GM12878 (cell line): ENCODE measurements at regions not wholly inside any gene's neighbourhood (a gene's known extent, or its start where the extent isn't known, plus 50 kb on each side); places are given as distances from the start of the nearest gene placed in this dataset.

Experiments used
- ATAC-seq: fragments of 200-7000 bp; cut with Tn5 transposase; 3 replicates; pipeline ENCODE4 v1.9.1; 2020; ENCODE audit warnings: mild to moderate bottlenecking, moderate library complexity
- BruUV-seq: library from RNA; stranded (reverse); fragments of 400-500 nt; replicated peaks from 2 replicates; lab custom pipeline; 2021; lab: Mats Ljungman, UMichigan
- CTCF ChIA-PET: fragments of 300-600 bp; sonication (Branson Sonifier 250); formaldehyde crosslinking; extraction: SDS; loops from one replicate; lab custom pipeline; 2021; ENCODE audit warnings: inconsistent platforms; lab: Yijun Ruan, JAX
- POLR2A ChIA-PET: fragments of 350-600 bp; formaldehyde crosslinking; extraction: SDS; loops from one replicate; lab custom pipeline; 2021; ENCODE audit warnings: inconsistent platforms; lab: Charles Lee
- RAD21 ChIA-PET: fragments of 300-600 bp; sonication (Branson Sonifier 250); formaldehyde crosslinking; loops from one replicate; lab custom pipeline; 2023; ENCODE audit warnings: antibody characterized with exemption; ENCODE audit not compliant: unreplicated experiment; lab: Charles Lee
- SMC1A ChIA-PET: fragments of 300-600 bp; sonication (Branson Sonifier 250); formaldehyde crosslinking; loops from one replicate; lab custom pipeline; 2023; ENCODE audit not compliant: unreplicated experiment, uncharacterized antibody; lab: Charles Lee
- DNase-seq: peaks from one replicate; pipeline ENCODE4 v3.0.0-alpha.2; 2011; ENCODE audit warnings: low read depth, low spot score
- FAIRE-seq: peaks from 3 replicates; lab custom pipeline; 2011; peaks lifted over from hg19 to GRCh38; lab: Jason Lieb, UNC
- H2AFZ ChIP-seq: 2 replicates; pipeline ENCODE4 v1.6.0; 2011; ENCODE audit warnings: low read depth, low read length, control low read depth; ENCODE audit not compliant: control insufficient read depth
- H3K27ac ChIP-seq: 2 replicates; pipeline ENCODE4 v1.5.1; 2011; ENCODE audit warnings: control low read depth; ENCODE audit not compliant: control insufficient read depth, insufficient read depth
- H3K27me3 ChIP-seq, 2 experiments: replicated peaks in 1 of 2; 2 replicates each; pipeline versions ENCODE4 v1.6.0 to v1.6.1; 2011; ENCODE audit warnings: low read length in 1 of 2; ENCODE audit not compliant: control insufficient read depth in 2 of 2, insufficient read depth in 2 of 2
- H3K36me3 ChIP-seq, 2 experiments: 2 replicates each; pipeline ENCODE4 v1.5.1; 2011; ENCODE audit warnings: low read length in 1 of 2; ENCODE audit not compliant: control insufficient read depth in 2 of 2, insufficient read depth in 2 of 2
- H3K4me1 ChIP-seq: 2 replicates; pipeline ENCODE4 v1.6.1; 2011; ENCODE audit warnings: mild to moderate bottlenecking, low read length, moderate library complexity, mixed read lengths; ENCODE audit not compliant: control insufficient read depth, insufficient read depth
- H3K4me2 ChIP-seq: 2 replicates; pipeline ENCODE4 v1.6.0; 2011; ENCODE audit warnings: control low read depth; ENCODE audit not compliant: control insufficient read depth, insufficient read depth
- H3K4me3 ChIP-seq: fragments of 200-600 bp; sonication (generic); 2 replicates; pipeline ENCODE4 v1.5.1; 2016
- H3K79me2 ChIP-seq: 2 replicates; pipeline ENCODE4 v1.6.0; 2011; ENCODE audit warnings: low read length; ENCODE audit not compliant: control insufficient read depth, insufficient read depth
- H3K9ac ChIP-seq: 2 replicates; pipeline ENCODE4 v1.8.0; 2011; ENCODE audit warnings: low read length, control low read depth, mixed read lengths; ENCODE audit not compliant: control insufficient read depth, insufficient read depth
- H3K9me3 ChIP-seq: replicated peaks from 3 replicates; pipeline ENCODE4 v1.5.1; 2011; ENCODE audit warnings: mild to moderate bottlenecking, low read length; ENCODE audit not compliant: control insufficient read depth, insufficient read depth
- H4K20me1 ChIP-seq: 2 replicates; pipeline ENCODE4 v1.6.0; 2011; ENCODE audit not compliant: control insufficient read depth, insufficient read depth
- BHLHE40 ChIP-seq, 2 experiments: fragments of 450-650 bp in 1 of 2; IDR thresholded peaks; 2 replicates each; pipeline ENCODE4 v1.6.1; 2011 to 2017; ENCODE audit warnings: low read depth in 2 of 2, borderline replicate concordance in 1 of 2, improper control_type of control experiment in 1 of 2, low read length in 1 of 2, mild to moderate bottlenecking in 1 of 2
- CHD1 ChIP-seq: IDR thresholded peaks from 2 replicates; pipeline ENCODE4 v1.6.1; 2012; ENCODE audit warnings: low read depth, low read length, improper control_type of control experiment
- CHD4 ChIP-seq: fragments of 200-600 bp; sonication (generic); IDR thresholded peaks from 2 replicates; pipeline ENCODE4 v1.6.1; 2016; ENCODE audit warnings: mild to moderate bottlenecking
- CTCF ChIP-seq, 3 experiments: IDR thresholded peaks in 2 of 3; conservative IDR thresholded peaks in 1 of 3; 2 replicates each; pipeline ENCODE4 v1.5.1; 2011; ENCODE audit warnings: low read depth in 3 of 3, low read length in 3 of 3, mild to moderate bottlenecking in 3 of 3, control low read depth in 2 of 3, moderate library complexity in 2 of 3, inconsistent platforms in 1 of 3, mixed read lengths in 1 of 3; ENCODE audit not compliant: control insufficient read depth in 2 of 3, insufficient read depth in 1 of 3; ENCODE audit errors: extremely low read depth in 1 of 3
- ELK1 ChIP-seq: IDR thresholded peaks from 2 replicates; pipeline ENCODE4 v1.6.1; 2012; ENCODE audit warnings: low read depth, low read length, improper control_type of control experiment
- ETV6 ChIP-seq, 2 experiments: fragments of 450-650 bp in 1 of 2; IDR thresholded peaks in 1 of 2; conservative IDR thresholded peaks in 1 of 2; 2 replicates each; pipeline ENCODE4 v1.6.1; 2014; ENCODE audit warnings: antibody characterized with exemption in 1 of 2, borderline replicate concordance in 1 of 2, low read depth in 1 of 2, mild to moderate bottlenecking in 1 of 2, moderate library complexity in 1 of 2
- EZH2 ChIP-seq: IDR thresholded peaks from 2 replicates; pipeline ENCODE4 v1.6.1; 2012; ENCODE audit warnings: low read depth, mild to moderate bottlenecking, control low read depth, inconsistent platforms, low read length, borderline replicate concordance; ENCODE audit not compliant: control insufficient read depth
- HDGF ChIP-seq: fragments of 450-650 bp; IDR thresholded peaks from 2 replicates; pipeline ENCODE4 v1.6.1; 2016; ENCODE audit warnings: antibody characterized with exemption
- IKZF1 ChIP-seq: fragments of 450-650 bp; conservative IDR thresholded peaks from 2 replicates; pipeline ENCODE4 v1.6.1; 2017; ENCODE audit warnings: antibody characterized with exemption, mild to moderate bottlenecking
- NBN ChIP-seq: fragments of 450-650 bp; IDR thresholded peaks from 2 replicates; pipeline ENCODE4 v1.6.1; 2016
- SIX5 ChIP-seq: IDR thresholded peaks from 2 replicates; pipeline ENCODE4 v1.6.1; 2011; ENCODE audit warnings: mild to moderate bottlenecking, low read depth, low read length, moderate library complexity; ENCODE audit not compliant: severe bottlenecking
- SPI1 ChIP-seq: IDR thresholded peaks from 2 replicates; pipeline ENCODE4 v1.6.1; 2011; ENCODE audit warnings: low read depth, mild to moderate bottlenecking, low read length, moderate library complexity, borderline replicate concordance; ENCODE audit not compliant: insufficient read depth
- TCF7 ChIP-seq: IDR thresholded peaks from 2 replicates; pipeline ENCODE4 v1.6.1; 2014; ENCODE audit warnings: antibody characterized with exemption, borderline replicate concordance
- ZNF217 ChIP-seq: fragments of 450-650 bp; IDR thresholded peaks from 2 replicates; pipeline ENCODE4 v1.6.1; 2017; ENCODE audit warnings: antibody characterized with exemption, mild to moderate bottlenecking
- WGBS: methylation state at CpG from one replicate; pipeline ENCODE4 v1.1.6; 2016; ENCODE audit warnings: low lambda C conversion rate; ENCODE audit not compliant: insufficient replicate concordance, insufficient coverage; ENCODE audit errors: missing lambda C conversion rate; 5-methylcytosine and 5-hydroxymethylcytosine counted together
- in situ Hi-C: fragments of 300-500 bp; cut with MboI; formaldehyde crosslinking; loops from 9 replicates; pipeline ENCODE4 v1.14.3; 2018; ENCODE audit warnings: mixed read lengths
- intact Hi-C: fragments of 100-400 bp; cut with micrococcal nuclease; formaldehyde crosslinking; loops from one replicate; pipeline ENCODE4 v1.14.2; 2022; ENCODE audit not compliant: unreplicated experiment
- TF ChIP-seq, protein P1 (sequence below): IDR thresholded peaks from 2 replicates; pipeline ENCODE4 v1.6.1; 2011; ENCODE audit warnings: mild to moderate bottlenecking, low read depth, low read length, moderate library complexity; ENCODE audit not compliant: insufficient replicate concordance
- TF ChIP-seq, protein P2 (sequence below): IDR thresholded peaks from 2 replicates; pipeline ENCODE4 v1.6.1; 2012; ENCODE audit warnings: mild to moderate bottlenecking, low read depth, low read length

DNA sequence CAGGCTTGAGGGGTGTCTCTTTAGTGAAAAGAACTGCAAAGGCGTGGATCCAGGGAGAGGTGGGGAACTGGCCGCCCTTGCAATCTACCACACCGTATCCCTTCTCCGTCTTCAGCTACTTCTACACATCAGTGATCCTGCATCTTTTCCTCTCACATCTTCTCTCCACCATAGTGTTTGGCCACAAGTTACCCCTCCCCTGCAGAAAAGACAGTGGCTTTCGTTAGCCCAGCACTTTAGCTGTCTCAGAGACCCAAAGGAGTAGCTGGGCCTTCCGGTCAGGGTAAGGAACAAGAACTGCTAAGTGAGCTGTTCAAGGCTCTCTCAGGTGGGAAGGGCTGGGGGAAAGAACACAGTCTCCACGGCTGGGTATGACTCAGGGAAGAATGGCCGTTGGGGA is 158.4 kb downstream of the NDUFA12 start:
- intact Hi-C loops: no loop called here
- TF ChIP-seq TCF7 (no peak), SIX5 (no peak), EZH2 (no peak), CHD1 (no peak), SPI1 (no peak), NBN (no peak), IKZF1 (no peak), CHD4 (no peak), CTCF (IDR thresholded peaks at IDR 0.05 in 2 of 3, conservative IDR thresholded peaks at IDR 0.05 in 1 of 3; ENCODE audit: control insufficient read depth in 2 of 3, extremely low read depth in 1 of 3, insufficient read depth in 1 of 3, low read depth in 3 of 3, low read length in 3 of 3) (no peak), BHLHE40 (IDR thresholded peaks at IDR 0.05; ENCODE audit: borderline replicate concordance in 1 of 2, low read depth in 2 of 2, low read length in 1 of 2) (no peak), HDGF (no peak), ETV6 (conservative IDR thresholded peaks at IDR 0.05 in 1 of 2, IDR thresholded peaks at IDR 0.05 in 1 of 2; ENCODE audit: borderline replicate concordance in 1 of 2, low read depth in 1 of 2) (no peak), ZNF217 (no peak), ELK1 (no peak)
- TF ChIP-seq, protein P1, sequence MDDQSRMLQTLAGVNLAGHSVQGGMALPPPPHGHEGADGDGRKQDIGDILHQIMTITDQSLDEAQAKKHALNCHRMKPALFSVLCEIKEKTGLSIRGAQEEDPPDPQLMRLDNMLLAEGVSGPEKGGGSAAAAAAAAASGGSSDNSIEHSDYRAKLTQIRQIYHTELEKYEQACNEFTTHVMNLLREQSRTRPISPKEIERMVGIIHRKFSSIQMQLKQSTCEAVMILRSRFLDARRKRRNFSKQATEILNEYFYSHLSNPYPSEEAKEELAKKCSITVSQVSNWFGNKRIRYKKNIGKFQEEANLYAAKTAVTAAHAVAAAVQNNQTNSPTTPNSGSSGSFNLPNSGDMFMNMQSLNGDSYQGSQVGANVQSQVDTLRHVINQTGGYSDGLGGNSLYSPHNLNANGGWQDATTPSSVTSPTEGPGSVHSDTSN: no peak
- TF ChIP-seq, protein P2, sequence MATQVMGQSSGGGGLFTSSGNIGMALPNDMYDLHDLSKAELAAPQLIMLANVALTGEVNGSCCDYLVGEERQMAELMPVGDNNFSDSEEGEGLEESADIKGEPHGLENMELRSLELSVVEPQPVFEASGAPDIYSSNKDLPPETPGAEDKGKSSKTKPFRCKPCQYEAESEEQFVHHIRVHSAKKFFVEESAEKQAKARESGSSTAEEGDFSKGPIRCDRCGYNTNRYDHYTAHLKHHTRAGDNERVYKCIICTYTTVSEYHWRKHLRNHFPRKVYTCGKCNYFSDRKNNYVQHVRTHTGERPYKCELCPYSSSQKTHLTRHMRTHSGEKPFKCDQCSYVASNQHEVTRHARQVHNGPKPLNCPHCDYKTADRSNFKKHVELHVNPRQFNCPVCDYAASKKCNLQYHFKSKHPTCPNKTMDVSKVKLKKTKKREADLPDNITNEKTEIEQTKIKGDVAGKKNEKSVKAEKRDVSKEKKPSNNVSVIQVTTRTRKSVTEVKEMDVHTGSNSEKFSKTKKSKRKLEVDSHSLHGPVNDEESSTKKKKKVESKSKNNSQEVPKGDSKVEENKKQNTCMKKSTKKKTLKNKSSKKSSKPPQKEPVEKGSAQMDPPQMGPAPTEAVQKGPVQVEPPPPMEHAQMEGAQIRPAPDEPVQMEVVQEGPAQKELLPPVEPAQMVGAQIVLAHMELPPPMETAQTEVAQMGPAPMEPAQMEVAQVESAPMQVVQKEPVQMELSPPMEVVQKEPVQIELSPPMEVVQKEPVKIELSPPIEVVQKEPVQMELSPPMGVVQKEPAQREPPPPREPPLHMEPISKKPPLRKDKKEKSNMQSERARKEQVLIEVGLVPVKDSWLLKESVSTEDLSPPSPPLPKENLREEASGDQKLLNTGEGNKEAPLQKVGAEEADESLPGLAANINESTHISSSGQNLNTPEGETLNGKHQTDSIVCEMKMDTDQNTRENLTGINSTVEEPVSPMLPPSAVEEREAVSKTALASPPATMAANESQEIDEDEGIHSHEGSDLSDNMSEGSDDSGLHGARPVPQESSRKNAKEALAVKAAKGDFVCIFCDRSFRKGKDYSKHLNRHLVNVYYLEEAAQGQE: no peak

More for the DNA sequence above, 158.4 kb downstream of the NDUFA12 start:
- H3K9me3 ChIP-seq: peaks cover 6% of the 10 kb centered on the region; the same call in 2 of the 3 replicates
- 99% methylated on average over 8 of the region's 8 CpGs for WGBS
- H3K79me2 ChIP-seq: peaks cover 85% of the 10 kb centered on the region
- no TSS peak for BruUV-seq
- H3K9ac ChIP-seq: no peak overlapping the region
- ATAC-seq: no peak
- in situ Hi-C loops: no loop called here
- SMC1A ChIA-PET: interaction anchor here (1.0 to 1.4 kb wide), 4 partner anchors 10 to 76 kb away, joined by 3 to 5 read pairs (median 3); no protein-coding TSS in a partner anchor
- peaks cover 12% of the 10 kb centered on the region for H3K4me1 ChIP-seq
- H3K4me2 ChIP-seq: no peak overlapping the region
- no peak overlapping the region for H3K4me3 ChIP-seq
- CTCF ChIA-PET: interaction anchor here (0.6 to 1.2 kb wide), 2 partner anchors 12 to 31 kb away, joined by 4 to 5 read pairs; no protein-coding TSS in a partner anchor
- no peaks in the 10 kb centered on the region for H4K20me1 ChIP-seq
- 0 out of 4 replicates have a peak, but pooled peaks cover 0 to 1% of the 10 kb centered on the region in 2 experiments for H3K36me3 ChIP-seq
- POLR2A ChIA-PET: interaction anchor here (1.1 kb wide), 1 partner anchor 10 kb away, joined by 3 read pairs; no protein-coding TSS in a partner anchor
- no peak overlapping the region for H3K27ac ChIP-seq
- no peaks in the 10 kb centered on the region for H3K27me3 ChIP-seq
- RAD21 ChIA-PET: interaction anchor here (1.0 to 1.4 kb wide), 3 partner anchors 27 to 31 kb away, joined by 3 to 4 read pairs (median 3); no protein-coding TSS in a partner anchor
- no peak overlapping the region for H2AFZ ChIP-seq
- no peak for FAIRE-seq
- no peak for DNase-seq
